Activated naive CD4-positive, alpha-beta T cell treated with Interleukin-2 at 50 U/mL for 16 hours (primary cell): ENCODE measurements at regions not wholly inside any gene's neighbourhood (a gene's known extent, or its start where the extent isn't known, plus 50 kb on each side); places are given as distances from the start of the nearest gene placed in this dataset.

Experiments used
- DNase-seq: peaks from one replicate; pipeline ENCODE4 v3.0.0-alpha.2; 2020

GRCh38 chr13:40152145-40152544 lies 496.7 kb downstream of the COG6 start:
- DNase-seq: no peak

GRCh38 chr13:40152922-40153321 lies 497.5 kb downstream of the COG6 start:
- DNase-seq: no peak

- DNase-seq: no peak
These were observed 498.1 kb downstream of the COG6 start for GRCh38 chr13:40153516-40153915.

GRCh38 chr13:40155201-40155600 lies 499.7 kb downstream of the COG6 start:
- DNase-seq: no peak

GRCh38 chr13:40158218-40158617 lies 502.8 kb downstream of the COG6 start:
- no peak for DNase-seq

- no peak for DNase-seq
These were observed 503.3 kb downstream of the COG6 start for GRCh38 chr13:40158757-40159156.

GRCh38 chr13:40159736-40160135 lies 504.3 kb downstream of the COG6 start:
- DNase-seq: no peak

GRCh38 chr13:40160618-40161350 lies 505.3 kb downstream of the COG6 start:
- DNase-seq: no peak

GRCh38 chr13:40161351-40161810 lies 505.1 kb downstream of the FOXO1 start:
- no peak for DNase-seq

GRCh38 chr13:40161931-40162330 lies 504.5 kb downstream of the FOXO1 start:
- DNase-seq: no peak

GRCh38 chr13:40163066-40164000 lies 503.1 kb downstream of the FOXO1 start:
- no peak for DNase-seq

- DNase-seq: no peak
These were observed 502.3 kb downstream of the FOXO1 start for GRCh38 chr13:40164133-40164532.

GRCh38 chr13:40165316-40165932 lies 501.0 kb downstream of the FOXO1 start:
- no peak for DNase-seq

- no peak for DNase-seq
These were observed 499.1 kb downstream of the FOXO1 start for GRCh38 chr13:40167327-40167726.

GRCh38 chr13:40168425-40169166 lies 497.8 kb downstream of the FOXO1 start:
- DNase-seq: no peak

- no peak for DNase-seq
These were observed 497.0 kb downstream of the FOXO1 start for GRCh38 chr13:40169476-40169875.

- DNase-seq: no peak
These were observed 496.4 kb downstream of the FOXO1 start for GRCh38 chr13:40170091-40170490.

- peak; percentile 43 for DNase-seq
These were observed 495.5 kb downstream of the FOXO1 start for GRCh38 chr13:40170982-40171381.

GRCh38 chr13:40171566-40171965 lies 494.9 kb downstream of the FOXO1 start:
- DNase-seq: no peak

GRCh38 chr13:40172149-40172591 lies 494.3 kb downstream of the FOXO1 start:
- DNase-seq: no peak

GRCh38 chr13:40172878-40173277 lies 493.6 kb downstream of the FOXO1 start:
- no peak for DNase-seq

- DNase-seq: no peak
These were observed 490.8 kb downstream of the FOXO1 start for GRCh38 chr13:40175639-40176038.

- DNase-seq: no peak
These were observed 490.2 kb downstream of the FOXO1 start for GRCh38 chr13:40176242-40176641.
